ENCODE measurements at regions not wholly inside any gene's neighbourhood (a gene's known extent, or its start where the extent isn't known, plus 50 kb on each side); places are given as distances from the start of the nearest gene placed in this dataset.

DNA sequence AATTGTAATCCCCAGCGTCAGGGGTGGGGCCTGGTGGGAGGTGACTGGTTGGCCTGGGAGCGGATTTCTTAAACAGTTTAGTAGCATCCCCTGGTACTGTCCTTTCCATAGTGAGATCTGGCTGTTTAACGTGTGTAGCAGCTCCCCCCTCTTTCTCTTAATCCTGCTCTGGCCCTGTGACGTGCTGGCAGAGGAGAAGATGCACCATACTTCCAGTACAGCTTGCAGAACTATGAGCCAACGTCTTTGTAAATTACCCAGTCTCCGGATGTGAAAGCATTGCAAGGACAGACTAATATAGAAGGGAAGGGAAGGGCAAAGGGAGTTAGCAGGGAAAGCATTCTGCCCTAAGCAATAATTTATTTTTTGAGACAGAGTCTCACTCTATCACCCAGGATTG is 83.9 kb downstream of the RMI2 start:
- TF ChIP-seq CTCF (IDR thresholded peaks at IDR 0.05) (no peak), POLR2A (IDR thresholded peaks at IDR 0.05) (no peak)

Data from uterus (tissue), 2 donors.